ENCODE measurements at regions not wholly inside any gene's neighbourhood (a gene's known extent, or its start where the extent isn't known, plus 50 kb on each side); places are given as distances from the start of the nearest gene placed in this dataset.

DNA sequence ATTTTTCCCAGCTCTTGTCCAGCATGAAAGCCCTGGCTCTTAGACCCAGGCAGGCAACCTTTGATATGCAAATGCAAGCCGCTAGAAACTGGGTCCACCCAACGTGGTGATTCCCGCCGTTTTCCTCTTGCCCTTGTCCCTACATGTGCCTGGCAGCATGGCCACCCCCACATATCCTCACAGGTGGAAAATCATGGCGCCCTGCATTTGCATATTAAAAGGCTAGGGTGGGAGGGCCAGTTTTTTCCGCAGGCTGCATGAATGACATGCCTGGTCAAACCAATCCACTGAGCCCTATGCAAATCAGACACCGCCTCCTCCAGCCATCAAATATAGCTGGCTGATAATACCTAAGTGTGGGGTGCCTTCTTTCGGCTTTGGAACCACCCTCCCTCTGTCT lies 1091.8 kb upstream of the NXPH2 start:
- TF ChIP-seq, protein P1, sequence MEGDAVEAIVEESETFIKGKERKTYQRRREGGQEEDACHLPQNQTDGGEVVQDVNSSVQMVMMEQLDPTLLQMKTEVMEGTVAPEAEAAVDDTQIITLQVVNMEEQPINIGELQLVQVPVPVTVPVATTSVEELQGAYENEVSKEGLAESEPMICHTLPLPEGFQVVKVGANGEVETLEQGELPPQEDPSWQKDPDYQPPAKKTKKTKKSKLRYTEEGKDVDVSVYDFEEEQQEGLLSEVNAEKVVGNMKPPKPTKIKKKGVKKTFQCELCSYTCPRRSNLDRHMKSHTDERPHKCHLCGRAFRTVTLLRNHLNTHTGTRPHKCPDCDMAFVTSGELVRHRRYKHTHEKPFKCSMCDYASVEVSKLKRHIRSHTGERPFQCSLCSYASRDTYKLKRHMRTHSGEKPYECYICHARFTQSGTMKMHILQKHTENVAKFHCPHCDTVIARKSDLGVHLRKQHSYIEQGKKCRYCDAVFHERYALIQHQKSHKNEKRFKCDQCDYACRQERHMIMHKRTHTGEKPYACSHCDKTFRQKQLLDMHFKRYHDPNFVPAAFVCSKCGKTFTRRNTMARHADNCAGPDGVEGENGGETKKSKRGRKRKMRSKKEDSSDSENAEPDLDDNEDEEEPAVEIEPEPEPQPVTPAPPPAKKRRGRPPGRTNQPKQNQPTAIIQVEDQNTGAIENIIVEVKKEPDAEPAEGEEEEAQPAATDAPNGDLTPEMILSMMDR (IDR thresholded peaks at IDR 0.05): no peak
- no peak for TF ChIP-seq POLR2A (IDR thresholded peaks at IDR 0.05)

Measured in testis (tissue), 2 donors.